ENCODE measurements at regions not wholly inside any gene's neighbourhood (a gene's known extent, or its start where the extent isn't known, plus 50 kb on each side); places are given as distances from the start of the nearest gene placed in this dataset.

- no peaks in the 10 kb centered on the region for H3K36me3 ChIP-seq
- H3K9me3 ChIP-seq: no peaks in the 10 kb centered on the region
- 71 to 77% (median 74%) methylated on average over 3 of the region's 3 CpGs for WGBS, 5 donors
- intact Hi-C loops (cut with DNase I; ENCODE audit: low total_unique reads): no loop called here
- no peak overlapping the region for H3K27ac ChIP-seq
- TF ChIP-seq POLR2A (IDR thresholded peaks at IDR 0.05) (no peak), POLR2AphosphoS5 (IDR thresholded peaks at IDR 0.05) (no peak)
- TF ChIP-seq, protein P1, sequence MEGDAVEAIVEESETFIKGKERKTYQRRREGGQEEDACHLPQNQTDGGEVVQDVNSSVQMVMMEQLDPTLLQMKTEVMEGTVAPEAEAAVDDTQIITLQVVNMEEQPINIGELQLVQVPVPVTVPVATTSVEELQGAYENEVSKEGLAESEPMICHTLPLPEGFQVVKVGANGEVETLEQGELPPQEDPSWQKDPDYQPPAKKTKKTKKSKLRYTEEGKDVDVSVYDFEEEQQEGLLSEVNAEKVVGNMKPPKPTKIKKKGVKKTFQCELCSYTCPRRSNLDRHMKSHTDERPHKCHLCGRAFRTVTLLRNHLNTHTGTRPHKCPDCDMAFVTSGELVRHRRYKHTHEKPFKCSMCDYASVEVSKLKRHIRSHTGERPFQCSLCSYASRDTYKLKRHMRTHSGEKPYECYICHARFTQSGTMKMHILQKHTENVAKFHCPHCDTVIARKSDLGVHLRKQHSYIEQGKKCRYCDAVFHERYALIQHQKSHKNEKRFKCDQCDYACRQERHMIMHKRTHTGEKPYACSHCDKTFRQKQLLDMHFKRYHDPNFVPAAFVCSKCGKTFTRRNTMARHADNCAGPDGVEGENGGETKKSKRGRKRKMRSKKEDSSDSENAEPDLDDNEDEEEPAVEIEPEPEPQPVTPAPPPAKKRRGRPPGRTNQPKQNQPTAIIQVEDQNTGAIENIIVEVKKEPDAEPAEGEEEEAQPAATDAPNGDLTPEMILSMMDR (IDR thresholded peaks at IDR 0.05 in 8 of 11, conservative IDR thresholded peaks at IDR 0.05 in 3 of 11): no peak
- no peaks in the 10 kb centered on the region for H3K4me1 ChIP-seq
- DNase-seq: no peak
- H3K4me3 ChIP-seq: no peak overlapping the region
- no peaks in the 10 kb centered on the region for H3K27me3 ChIP-seq (replicated peaks in 1 of 7)
These were observed 54.7 kb upstream of the PIEZO2 start for GRCh38 chr18:11204020-11204419.

DNA sequence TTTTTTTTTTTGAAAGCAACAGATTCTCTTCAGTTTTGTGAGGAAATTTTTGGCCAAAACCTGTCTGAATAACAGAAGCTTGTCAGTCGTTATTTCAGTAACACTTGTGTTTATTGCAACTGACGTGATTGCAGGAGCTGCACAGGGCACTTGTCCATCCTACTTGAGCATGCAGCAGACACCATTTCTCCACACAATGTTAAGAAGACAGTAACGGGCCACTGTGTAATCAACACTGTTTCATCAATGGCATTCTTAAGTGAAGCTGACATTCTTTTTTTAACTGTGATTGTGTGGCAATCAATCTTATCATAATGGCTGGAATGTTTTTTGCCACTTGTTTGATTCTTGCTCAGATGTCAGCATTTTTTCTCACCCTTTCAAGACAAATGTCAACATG lies 50.1 kb upstream of the PIEZO2 start:
- Histone ChIP-seq H3K27ac (no peak overlapping the region), H3K36me3 (no peaks in the 10 kb centered on the region), H3K27me3 (replicated peaks in 1 of 7) (no peaks in the 10 kb centered on the region), H3K4me1 (no peaks in the 10 kb centered on the region), H3K4me3 (no peak overlapping the region), H3K9me3 (no peaks in the 10 kb centered on the region)
- DNase-seq: no peak
- 72 to 88% (median 79%) methylated on average over 3 of the region's 3 CpGs for WGBS, 5 donors
- TF ChIP-seq, protein P1 (IDR thresholded peaks at IDR 0.05 in 8 of 11, conservative IDR thresholded peaks at IDR 0.05 in 3 of 11): no peak
- TF ChIP-seq POLR2AphosphoS5 (IDR thresholded peaks at IDR 0.05) (no peak), POLR2A (IDR thresholded peaks at IDR 0.05) (no peak)
- intact Hi-C loops (cut with DNase I; ENCODE audit: low total_unique reads): no loop called here
